ENCODE measurements at regions not wholly inside any gene's neighbourhood (a gene's known extent, or its start where the extent isn't known, plus 50 kb on each side); places are given as distances from the start of the nearest gene placed in this dataset.

GRCh38 chr15:95994418-95994817, 336.1 kb upstream of the NR2F2 start:
- TF ChIP-seq CTCF (IDR thresholded peaks at IDR 0.05) = no peak
- TF ChIP-seq POLR2A (IDR thresholded peaks at IDR 0.05) = no peak

Measured in body of pancreas (tissue), 4 donors.